GM12878 (cell line): ENCODE measurements at regions not wholly inside any gene's neighbourhood (a gene's known extent, or its start where the extent isn't known, plus 50 kb on each side); places are given as distances from the start of the nearest gene placed in this dataset.

Experiments
- BACH1 ChIP-seq: fragments of 450-650 bp; IDR thresholded peaks from 2 replicates; pipeline ENCODE4 v1.6.1; 2017; ENCODE audit warnings: mild to moderate bottlenecking, borderline replicate concordance
- CEBPB ChIP-seq, 2 experiments: fragments of 150-350 bp in 1 of 2; IDR thresholded peaks; 2 replicates each; pipeline ENCODE4 v1.6.1; 2012 to 2014; ENCODE audit warnings: low read depth in 2 of 2, low read length in 2 of 2, borderline replicate concordance in 1 of 2, inconsistent platforms in 1 of 2
- CHD1 ChIP-seq: IDR thresholded peaks from 2 replicates; pipeline ENCODE4 v1.6.1; 2012; ENCODE audit warnings: low read depth, low read length, improper control_type of control experiment
- CREB1 ChIP-seq: IDR thresholded peaks from 2 replicates; pipeline ENCODE4 v1.6.1; 2012; ENCODE audit warnings: low read depth, mild to moderate bottlenecking, inconsistent platforms
- DPF2 ChIP-seq: fragments of 450-650 bp; IDR thresholded peaks from 2 replicates; pipeline ENCODE4 v1.6.1; 2017; ENCODE audit warnings: mild to moderate bottlenecking
- ESRRA ChIP-seq: IDR thresholded peaks from 2 replicates; pipeline ENCODE4 v1.6.1; 2012; ENCODE audit warnings: mild to moderate bottlenecking, low read length, improper control_type of control experiment
- IKZF2 ChIP-seq, 2 experiments: fragments of 450-650 bp; IDR thresholded peaks; 2 replicates each; pipeline ENCODE4 v1.6.1; 2017; ENCODE audit warnings: mild to moderate bottlenecking in 2 of 2, moderate library complexity in 2 of 2
- SMAD1 ChIP-seq: fragments of 450-650 bp; IDR thresholded peaks from 2 replicates; pipeline ENCODE4 v1.6.1; 2018; ENCODE audit warnings: mild to moderate bottlenecking, low read depth; ENCODE audit not compliant: partially characterized antibody
- SMAD5 ChIP-seq: IDR thresholded peaks from 2 replicates; pipeline ENCODE4 v1.6.1; 2016; ENCODE audit warnings: antibody characterized with exemption, low read depth
- SMC3 ChIP-seq: IDR thresholded peaks from 2 replicates; pipeline ENCODE4 v1.6.1; 2011; ENCODE audit warnings: low read length, improper control_type of control experiment, borderline replicate concordance
- ZBED1 ChIP-seq: IDR thresholded peaks from 2 replicates; pipeline ENCODE4 v1.6.1; 2016; ENCODE audit warnings: borderline replicate concordance
- TF ChIP-seq, protein P1 (sequence below): fragments of 450-650 bp; formaldehyde crosslinking; IDR thresholded peaks from 2 replicates; pipeline ENCODE4 v1.4.0; 2022; ENCODE audit warnings: mild to moderate bottlenecking, moderate library complexity
- TF ChIP-seq, protein P2 (sequence below): fragments of 450-650 bp; IDR thresholded peaks from 2 replicates; pipeline ENCODE4 v1.6.1; 2017; ENCODE audit warnings: mild to moderate bottlenecking, low read depth, inconsistent platforms; ENCODE audit not compliant: poor library complexity, severe bottlenecking

DNA sequence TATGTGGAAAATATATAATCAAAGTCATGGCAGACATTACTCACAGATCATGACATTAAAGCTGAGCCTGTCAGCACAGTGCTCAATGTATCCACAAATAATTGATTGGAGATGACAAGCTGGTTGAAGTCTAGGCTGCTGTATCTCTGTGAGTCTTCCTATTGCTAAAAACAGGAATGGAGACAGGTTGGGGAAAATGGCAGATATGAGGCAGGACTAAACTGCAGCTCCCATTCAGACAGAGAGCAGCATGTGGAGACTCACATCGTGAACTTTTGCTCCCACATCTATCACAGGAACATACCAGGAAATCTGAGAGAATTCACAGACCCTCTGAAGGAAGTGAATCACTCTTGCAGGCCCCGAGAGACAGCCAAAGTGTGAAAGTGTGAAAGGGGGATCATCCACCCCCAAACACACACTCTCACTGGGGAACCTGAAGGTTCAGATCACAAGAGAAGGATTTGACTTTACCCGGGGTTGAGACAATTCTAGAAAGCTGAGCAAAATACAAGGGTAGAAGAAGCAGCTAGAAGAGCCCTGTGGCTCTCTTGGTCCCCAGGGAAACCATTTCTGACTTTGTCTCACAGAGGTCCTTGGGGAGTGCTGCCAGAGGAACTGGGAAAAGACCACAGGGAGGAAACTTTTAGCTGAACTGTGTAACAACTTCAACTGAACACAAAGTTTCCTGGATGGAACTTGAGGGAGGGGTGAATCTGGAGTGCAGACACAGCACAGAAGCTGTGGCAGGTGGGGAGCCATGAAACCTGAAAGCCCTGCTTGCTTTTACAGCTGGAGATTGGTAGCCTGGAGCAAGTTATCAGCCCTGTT, 173.4 kb downstream of the S1PR1 start (continued):
- TF ChIP-seq, protein P1, sequence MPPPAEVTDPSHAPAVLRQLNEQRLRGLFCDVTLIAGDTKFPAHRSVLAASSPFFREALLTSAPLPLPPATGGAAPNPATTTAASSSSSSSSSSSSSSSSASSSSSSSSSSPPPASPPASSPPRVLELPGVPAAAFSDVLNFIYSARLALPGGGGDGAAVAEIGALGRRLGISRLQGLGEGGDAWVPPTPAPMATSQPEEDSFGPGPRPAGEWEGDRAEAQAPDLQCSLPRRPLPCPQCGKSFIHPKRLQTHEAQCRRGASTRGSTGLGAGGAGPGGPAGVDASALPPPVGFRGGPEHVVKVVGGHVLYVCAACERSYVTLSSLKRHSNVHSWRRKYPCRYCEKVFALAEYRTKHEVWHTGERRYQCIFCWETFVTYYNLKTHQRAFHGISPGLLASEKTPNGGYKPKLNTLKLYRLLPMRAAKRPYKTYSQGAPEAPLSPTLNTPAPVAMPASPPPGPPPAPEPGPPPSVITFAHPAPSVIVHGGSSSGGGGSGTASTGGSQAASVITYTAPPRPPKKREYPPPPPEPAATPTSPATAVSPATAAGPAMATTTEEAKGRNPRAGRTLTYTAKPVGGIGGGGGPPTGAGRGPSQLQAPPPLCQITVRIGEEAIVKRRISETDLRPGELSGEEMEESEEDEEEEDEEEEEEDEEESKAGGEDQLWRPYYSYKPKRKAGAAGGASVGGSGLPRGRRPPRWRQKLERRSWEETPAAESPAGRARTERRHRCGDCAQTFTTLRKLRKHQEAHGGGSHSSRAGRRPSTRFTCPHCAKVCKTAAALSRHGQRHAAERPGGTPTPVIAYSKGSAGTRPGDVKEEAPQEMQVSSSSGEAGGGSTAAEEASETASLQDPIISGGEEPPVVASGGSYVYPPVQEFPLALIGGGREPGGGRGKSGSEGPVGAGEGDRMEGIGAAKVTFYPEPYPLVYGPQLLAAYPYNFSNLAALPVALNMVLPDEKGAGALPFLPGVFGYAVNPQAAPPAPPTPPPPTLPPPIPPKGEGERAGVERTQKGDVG: no peak
- TF ChIP-seq CREB1: no peak
- TF ChIP-seq IKZF2 (IDR thresholded peaks at IDR 0.05): peak; percentile 98 to 99
- TF ChIP-seq ZBED1: peak; percentile 99
- TF ChIP-seq DPF2: peak; percentile 78
- TF ChIP-seq SMAD5: peak; percentile 87
- peak; percentile 62; the same call in 1 of the 2 replicates for TF ChIP-seq CHD1
- TF ChIP-seq SMC3: no peak; the same call in none of the 2 replicates
- peak; percentile 3 for TF ChIP-seq BACH1
- 0 out of 2 replicates have a peak, but pooled peaks have one; percentile 40 for TF ChIP-seq ESRRA
- no peak for TF ChIP-seq CEBPB (IDR thresholded peaks at IDR 0.05; ENCODE audit: borderline replicate concordance in 1 of 2, low read depth in 2 of 2, low read length in 2 of 2)
- TF ChIP-seq, protein P2, sequence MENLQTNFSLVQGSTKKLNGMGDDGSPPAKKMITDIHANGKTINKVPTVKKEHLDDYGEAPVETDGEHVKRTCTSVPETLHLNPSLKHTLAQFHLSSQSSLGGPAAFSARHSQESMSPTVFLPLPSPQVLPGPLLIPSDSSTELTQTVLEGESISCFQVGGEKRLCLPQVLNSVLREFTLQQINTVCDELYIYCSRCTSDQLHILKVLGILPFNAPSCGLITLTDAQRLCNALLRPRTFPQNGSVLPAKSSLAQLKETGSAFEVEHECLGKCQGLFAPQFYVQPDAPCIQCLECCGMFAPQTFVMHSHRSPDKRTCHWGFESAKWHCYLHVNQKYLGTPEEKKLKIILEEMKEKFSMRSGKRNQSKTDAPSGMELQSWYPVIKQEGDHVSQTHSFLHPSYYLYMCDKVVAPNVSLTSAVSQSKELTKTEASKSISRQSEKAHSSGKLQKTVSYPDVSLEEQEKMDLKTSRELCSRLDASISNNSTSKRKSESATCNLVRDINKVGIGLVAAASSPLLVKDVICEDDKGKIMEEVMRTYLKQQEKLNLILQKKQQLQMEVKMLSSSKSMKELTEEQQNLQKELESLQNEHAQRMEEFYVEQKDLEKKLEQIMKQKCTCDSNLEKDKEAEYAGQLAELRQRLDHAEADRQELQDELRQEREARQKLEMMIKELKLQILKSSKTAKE: peak; percentile 93
- peak; percentile 99 for TF ChIP-seq SMAD1
